GM21390 (cell line): ENCODE measurements at regions not wholly inside any gene's neighbourhood (a gene's known extent, or its start where the extent isn't known, plus 50 kb on each side); places are given as distances from the start of the nearest gene placed in this dataset.

ENCODE experiments used
- ATAC-seq: cut with Tn5 transposase; IDR thresholded peaks from one replicate; pipeline ENCODE4 v1.9.1; 2021; ENCODE audit not compliant: unreplicated experiment

DNA sequence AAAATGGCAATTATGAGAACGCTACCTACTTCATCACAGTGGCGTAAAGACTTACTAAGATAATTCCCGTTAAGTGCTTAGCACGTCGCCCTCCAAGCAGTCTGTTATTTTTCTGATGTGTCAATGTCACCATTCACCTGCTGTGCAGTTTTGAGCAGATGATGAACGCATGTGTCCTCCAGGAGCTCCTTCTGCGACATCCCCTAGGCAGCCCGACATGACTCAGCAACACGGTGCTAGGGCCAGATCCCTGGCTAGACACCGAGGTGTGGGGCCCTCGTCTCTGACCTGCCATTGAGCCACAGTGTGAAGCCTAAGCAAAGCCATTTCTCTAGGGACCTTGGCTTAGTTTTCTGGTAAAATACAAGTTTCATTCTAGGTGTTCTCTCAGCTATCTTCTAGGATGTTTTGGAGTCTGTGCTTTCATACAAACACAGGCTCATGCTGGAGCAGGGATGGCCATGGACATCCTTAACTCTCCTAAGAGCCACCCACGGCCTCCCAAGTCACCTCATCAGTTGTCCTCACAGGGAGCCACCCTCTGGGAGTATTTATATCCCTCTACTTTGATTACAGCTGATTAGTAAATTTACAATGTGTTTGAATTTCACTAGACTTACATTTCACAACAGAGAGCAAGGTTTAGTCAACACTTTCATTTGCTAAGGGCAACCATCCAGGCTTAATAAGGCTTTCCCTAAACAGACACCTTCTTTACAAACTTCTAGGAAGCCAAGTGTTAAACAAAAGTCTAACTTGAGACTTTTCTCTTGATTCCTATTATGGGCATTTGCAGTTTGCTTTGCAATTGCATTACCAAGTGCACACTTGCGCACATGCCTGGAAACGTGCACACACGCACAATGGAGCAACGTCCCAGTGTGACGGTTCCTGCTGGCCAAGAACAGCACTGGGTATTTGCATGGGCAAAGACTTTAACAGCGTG lies 376.8 kb upstream of the ID2 start:
- no peak for ATAC-seq

DNA sequence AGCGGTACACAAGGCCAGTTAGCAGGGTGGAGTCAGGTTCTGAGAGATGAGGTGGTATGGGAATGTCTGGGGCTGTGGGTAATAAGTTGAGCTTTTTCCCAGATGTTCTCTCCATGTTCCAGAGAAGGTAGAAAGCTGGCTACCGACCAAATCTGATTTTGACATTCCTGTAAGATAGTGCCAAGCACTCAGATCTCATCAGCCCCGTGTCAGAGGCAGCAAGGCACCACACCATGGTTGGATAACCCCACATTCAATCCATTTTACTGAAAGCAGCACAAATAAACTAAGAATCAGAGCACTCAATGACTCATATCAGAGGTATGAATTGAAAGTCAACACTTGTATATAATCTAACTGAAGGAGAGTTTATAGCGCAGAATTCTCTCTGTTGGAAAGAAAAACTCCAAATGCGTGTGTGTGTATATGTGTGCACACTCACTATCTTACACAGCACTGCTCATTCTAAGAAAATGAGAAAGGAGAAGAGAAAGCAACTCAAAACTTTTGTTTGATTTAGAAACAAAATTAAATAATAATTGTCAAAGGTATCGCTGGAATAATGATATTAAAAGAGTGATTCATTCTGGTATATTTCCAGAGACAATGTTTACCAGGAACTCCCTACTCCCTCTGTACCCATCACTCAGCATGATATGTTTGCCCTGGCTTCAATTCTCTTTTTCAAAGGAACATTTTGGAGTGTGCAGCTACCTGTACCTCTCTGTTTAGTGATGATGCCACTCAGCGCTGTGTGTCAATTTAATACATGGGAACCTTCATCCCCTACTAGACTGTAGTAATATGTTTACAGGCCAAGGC lies 375.1 kb upstream of the ID2 start:
- no peak for ATAC-seq

DNA sequence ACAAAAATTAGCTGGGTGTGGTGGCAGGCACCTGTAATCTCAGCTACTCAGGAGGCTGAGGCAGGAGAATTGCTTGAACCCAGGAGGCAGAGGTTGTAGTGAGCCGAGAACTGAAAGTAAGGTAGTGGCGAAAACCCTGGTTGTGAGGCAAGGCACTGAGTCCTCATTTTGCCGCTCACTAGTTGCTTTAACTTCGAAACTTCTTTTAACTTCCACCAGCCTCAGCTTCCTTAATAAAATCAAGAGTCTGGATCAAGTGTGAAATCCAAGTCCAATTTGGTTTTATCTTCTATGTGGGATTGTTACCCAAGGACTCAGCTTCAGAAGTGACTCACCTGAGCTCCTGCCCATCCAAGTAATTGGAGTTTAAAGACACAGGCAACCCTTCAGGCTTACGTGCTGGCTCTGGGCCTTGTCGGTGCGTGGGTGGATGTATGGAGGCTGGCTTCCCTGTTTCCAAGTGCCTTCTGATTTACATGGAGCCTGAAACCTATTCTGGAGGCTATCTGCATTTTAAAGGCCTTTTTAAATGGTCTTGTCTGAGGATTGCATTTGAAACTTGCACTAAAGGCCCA lies 374.2 kb upstream of the ID2 start:
- no peak for ATAC-seq

DNA sequence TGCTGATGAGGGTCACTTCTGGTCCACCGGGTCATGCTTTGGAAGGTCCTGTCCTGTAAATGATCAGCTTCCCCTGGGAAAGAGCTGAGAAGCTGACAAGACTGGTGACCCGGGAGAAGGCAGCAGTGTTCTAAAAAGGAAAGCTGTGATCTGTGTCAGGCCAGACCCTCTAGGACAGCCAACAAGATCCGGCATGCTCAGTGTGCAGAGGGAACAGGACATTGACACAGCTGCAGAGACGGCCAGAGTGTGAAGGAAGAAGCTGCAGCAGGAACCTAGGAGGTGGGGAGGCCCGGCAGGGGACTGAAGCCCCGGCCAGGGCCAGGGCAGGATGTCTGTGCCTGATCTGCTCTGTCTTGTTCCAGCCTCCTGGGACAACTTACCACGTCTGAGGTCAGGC lies 372.7 kb upstream of the ID2 start:
- ATAC-seq, result no peak

DNA sequence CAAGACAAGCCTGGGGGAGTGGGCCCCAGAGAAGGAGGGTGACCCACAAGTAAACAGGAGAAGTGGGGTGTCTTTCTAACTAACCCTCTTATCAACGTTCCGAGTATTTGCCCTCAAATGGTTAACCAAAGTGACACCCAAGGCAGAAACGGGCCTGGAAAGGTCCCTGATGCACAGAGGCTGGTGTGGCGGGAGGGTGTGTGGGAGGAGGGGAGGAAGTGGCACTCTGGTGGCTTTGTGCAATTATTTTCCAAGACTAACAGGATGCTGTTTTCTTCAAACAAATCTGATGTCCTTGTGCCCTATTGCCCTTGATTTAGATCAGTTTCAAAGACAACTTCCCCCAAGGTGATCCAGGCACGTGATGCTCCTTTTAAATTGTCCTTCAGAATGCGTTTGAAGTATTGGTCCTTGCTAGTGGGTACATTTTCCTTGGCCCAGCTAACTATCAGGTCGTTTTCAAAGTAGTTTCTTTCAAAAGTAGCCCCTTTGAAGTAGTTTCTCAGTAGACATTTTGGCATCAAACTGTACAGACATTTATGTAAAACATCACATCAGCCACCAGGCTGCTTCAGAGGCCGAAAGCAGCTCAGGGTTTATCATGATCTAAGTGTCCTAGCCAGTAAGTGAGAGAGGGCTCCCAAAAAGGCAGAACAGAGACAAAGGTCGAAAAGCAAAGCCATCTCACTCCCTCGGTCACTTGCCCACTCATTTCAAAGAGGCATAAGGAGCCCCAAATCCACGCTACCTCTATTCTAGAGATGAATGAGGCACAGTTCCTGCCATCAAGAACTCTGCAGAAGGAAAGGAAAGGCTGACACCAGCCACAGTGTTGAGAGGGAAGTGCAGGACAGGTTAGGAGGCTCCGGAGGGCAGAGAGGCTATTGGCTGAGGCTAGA lies 371.1 kb upstream of the ID2 start:
- ATAC-seq, result no peak

DNA sequence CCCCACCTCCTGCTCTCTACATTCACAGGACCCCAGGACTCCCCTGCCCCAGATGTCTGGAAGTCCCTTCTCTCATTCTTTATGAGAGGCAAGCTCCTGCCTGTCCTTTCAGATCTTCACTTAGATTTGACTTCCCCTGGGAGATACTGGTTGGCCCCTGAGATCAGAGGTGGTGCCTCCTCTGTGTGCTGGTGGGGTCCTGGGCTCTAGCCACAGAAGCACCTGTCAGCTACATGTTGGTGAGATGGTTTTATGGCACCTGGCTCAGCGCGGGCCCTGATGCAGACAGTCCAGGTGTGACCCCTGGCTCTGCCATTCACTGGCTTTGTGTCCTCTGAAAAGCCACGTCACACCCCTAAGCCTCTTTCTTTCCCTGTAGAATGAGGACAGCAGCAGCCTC lies 369.6 kb upstream of the ID2 start:
- ATAC-seq, result no peak

DNA sequence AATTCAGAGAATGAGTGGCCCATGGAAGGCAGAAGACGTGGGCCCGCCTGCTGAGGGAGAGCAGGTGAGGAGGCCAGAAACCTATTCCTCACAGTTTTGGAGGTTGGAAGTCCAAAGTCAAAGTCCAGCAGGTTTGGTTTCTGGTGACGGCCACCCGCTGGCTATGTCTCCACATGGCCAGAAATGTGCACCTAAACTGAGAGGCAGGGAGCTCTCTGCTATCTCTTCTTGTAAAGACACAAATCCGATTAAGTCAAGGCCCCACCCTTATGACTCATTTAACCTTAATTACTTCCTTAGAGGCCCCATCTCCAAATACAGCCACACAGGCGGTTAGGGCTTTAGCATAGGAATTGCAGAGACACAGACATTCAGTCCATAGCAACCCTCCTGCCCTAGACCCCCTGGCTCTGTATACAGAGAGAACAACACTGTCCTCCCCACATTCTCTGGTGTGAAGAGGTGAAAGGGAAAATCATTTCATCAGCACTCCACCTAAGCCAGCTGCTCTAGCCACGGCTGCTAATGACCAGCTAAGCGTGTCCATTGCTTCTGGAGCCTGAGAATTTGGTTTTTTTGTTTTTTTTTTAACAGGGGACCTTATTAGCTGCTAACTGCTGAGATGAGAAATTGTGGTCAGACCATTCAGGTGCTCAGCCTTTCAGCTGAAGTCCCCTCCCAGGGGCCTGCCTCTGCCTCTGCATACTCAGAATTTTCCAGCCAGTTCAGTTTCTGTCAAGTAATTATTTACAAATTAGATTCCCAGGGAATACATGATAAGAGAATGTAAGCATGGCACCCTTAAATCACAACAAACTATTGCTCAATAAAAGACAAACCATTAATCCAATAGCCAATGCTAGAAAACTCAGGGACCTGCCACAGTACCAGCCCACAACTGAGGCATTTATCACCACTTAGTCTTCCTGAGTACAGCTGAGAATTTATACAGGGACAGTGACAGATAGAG lies 368.7 kb upstream of the ID2 start:
- peak; percentile 83 for ATAC-seq

DNA sequence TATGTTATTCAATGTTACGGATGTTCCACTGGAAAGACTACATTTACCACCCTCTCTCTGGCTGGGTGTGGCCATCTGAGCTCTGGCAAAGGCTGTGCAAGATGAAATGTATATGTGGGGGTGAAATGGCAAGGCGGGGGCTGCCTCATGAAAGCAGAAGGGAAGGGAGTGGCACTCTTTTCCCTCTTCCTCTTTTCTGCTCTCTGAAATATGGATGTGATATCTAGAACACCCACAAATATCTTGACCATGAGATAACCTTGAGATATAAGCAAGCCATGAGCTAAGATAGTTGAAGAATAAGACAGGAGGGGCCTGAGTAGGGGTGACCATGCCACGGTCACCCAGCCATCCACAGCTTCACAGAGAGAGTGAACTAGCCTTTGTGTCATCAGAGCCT lies 367.8 kb upstream of the ID2 start:
- ATAC-seq, result no peak

DNA sequence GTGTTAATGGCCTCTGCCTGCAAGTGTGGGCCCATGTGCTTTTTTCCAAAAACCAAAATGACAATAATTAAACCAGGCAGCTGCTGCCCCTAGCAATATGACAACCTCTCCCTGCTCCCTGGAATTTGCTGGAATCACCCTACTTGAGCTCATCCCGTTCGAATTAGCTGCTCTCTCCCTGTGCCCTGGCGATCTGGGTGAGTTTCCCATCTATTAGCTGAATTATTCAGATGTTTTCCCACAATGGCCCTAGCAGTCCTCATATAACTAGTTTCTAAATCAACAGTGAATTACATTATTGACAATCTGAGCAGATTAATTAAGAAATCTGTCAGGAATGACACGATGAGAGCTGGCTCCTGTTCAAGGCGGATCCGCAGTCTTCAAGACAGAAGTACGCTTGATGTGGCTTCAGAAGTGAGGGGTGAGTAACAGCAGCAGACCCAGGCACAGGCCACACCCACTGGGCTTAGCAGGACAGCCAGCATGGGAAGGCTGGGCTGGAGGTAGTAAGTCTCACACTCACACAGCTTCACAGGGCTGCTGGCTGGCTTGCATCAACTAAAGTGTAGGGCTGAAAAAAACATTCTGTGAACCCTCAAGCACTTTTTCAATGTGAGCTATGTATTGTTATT lies 366.2 kb upstream of the ID2 start:
- no peak for ATAC-seq

DNA sequence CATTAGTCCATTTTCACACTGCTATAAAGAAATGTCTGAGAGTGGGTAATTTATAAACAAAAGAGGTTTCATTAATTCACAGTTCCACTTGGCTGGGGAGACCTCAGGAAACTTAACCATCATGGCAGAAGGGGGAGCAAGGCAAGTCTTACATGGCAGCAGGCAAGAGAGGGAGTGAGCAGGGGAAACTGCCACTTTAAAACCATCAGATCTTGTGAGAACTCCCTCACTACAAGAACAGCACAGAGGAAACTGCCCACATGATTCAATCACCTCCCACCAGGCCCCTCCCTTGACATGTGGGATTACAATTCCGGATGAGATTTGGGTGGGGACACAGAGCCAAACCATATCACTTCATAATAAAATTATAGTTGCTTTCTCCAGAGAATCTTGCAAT lies 365.5 kb upstream of the ID2 start:
- no peak for ATAC-seq

DNA sequence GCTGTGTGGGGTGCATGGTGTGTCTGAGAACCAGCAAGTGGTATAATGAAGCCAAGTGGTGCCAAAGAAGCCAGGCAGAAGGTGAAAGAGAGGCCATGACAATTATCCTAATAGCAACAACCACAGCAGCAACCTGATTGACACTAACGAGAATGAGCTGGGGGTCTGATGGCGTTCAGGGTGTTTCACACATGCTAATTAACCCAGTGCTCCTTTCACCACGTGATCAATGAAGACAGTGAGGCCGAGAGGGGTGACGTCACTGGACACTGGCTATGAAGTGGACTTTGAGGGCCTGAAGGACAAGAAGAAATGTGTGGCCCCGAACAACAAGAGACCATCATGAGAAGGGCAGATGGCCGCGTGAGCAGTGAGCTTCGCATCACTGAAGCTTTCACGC lies 364.4 kb upstream of the ID2 start:
- no peak for ATAC-seq

DNA sequence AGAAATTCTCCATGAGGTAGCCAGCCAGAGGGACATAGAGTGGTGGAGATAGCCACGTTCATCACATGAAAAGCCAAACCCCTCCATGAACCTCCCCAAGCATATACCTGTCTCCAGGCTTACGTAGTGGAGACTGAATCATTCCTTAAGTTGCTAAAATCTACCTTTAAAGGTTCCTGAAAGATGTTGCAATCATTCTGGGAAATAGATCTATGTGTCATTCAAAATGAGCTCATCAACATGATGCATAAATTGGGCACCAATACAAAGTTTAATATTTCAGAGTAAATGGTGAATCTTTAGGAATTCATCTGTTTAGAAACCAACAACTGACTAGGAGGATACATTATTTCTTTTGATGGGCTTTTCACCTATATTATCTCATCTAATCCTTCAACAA lies 362.6 kb upstream of the ID2 start:
- no peak for ATAC-seq

DNA sequence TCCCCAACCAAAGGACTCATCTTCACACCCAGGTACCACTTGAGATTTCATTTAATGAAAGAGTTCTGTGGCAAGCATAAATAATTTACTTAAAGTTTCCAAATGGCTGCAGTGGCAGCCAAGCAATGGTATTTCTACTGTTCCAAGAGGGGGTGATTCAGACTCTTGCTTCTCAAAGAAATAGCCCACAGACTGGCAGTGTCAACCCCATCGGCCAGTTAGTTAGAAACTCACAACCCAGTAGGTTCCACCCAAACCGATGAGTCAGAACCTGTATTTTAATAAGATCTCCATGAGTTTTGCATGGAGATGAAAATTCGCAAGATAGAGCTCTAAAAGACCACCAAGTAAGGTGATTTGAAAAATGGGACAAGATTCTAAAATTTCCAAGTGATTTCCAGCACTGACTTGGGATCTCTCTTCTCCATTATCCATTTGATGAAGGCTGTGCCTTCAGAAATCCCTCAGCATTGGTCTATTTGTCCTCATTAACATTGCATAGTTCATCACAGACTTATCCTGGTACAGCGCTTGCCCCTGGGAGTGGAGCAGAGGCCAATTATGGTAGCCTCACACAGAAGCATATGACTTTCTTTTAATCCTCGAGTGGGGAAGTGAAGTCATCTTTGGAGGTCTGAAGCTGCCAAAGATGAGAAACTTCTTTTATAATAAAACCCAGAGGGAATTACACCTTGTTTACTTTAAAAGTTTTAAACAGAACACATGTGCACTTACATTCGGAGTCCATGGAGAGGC lies 361.4 kb upstream of the ID2 start:
- no peak for ATAC-seq

DNA sequence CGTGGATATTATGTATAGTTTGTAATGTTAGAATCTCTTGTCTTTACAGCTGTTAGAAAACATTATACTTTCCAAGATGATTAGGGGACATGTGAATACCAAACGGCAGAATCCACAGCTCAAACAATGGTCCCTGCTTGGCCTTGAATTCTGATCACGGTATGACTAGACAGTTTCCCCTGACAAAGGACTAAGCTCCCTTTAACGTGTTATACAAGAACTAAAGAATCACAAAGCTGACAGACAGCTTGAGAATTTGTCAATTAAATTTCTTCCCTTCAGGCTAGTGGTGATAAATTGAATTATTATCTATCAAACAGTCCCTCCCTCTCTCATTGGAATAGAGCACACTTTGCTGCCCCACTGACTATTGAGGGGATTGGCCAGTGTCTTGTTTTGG lies 359.2 kb upstream of the ID2 start:
- no peak for ATAC-seq

DNA sequence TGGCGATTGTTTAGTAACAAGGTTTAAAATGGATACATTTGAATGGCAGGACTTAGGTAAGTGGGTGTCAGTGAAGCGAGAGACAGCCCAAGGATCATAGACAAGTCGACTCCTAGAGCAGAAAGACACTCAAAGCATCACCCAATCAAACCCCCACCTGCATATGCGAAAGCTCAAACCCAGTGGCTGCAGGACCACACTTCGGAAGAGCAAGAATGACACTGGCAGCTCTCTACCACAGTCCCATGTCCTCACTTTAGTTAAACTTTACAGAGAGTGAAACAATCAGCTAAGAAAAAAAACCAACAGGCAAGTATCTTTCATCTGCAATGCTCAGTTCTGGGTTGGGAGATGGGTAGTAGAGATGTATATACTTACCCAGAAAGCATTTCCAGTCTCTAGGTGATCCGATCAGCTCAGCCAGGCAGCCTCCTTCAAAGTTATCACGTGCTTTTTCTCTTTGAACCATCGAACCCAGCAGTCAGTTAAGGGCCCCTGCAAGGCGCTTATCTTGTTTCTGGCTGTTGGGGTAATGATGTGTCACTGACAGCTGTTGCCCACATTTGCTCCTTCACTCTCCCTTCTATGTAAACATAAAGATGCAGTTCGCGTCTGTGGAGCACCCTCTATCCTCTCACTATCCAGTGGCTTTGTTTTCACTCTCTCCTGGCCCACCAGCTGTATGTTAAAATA lies 357.5 kb upstream of the ID2 start:
- no peak for ATAC-seq

DNA sequence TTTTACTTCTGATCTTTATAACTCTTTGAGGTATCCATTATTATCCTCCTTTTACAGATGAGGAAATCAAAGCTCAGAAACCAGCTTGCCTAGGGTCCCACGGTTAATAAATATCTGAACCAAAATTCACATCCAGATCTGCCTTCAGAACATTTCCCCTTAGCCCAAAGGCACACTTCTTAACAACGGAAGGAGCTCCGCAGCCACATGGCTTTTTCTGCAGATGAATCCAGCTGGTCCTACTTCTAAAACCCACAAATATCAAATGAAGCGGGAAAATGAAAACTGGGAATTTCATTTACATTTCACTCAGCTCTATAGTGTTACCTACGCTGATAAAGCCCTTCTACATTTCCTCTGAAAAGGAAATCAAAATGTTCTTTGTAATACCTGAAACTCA lies 357.0 kb upstream of the ID2 start:
- no peak for ATAC-seq

DNA sequence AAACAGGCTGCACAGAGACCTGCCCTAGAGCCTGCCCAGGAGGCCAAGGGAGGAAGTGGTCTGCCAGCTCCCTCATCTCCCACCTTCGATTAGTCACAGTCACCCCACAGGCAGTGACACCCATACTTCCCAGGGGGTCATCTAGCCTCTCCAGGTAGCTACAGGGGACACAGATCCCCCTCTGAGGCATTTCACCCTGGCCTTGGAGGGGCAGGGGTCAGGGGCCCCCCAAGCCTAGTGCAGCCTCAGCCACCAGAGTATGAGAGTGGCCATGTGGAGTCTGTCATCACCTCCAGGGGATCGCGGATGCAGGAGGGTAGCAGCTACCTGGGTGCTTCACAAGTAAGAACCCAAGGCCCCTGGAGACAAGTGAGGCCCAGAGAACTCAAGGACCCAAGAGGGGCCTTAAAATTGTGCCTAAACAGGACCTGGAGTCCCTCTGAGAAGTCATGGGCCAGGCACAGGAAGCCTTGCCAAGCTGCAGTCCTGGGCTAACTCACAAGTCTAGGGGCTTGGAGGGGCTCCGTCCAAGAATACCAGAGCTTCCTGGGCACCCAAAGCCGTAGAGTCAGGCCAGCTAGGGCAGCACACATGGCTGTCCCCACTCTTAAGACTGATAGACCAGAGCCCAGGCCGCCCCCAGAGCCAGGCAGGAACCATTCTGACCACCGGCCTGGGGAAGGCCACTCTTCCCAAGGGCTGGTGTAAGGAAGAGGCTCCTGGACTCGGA lies 354.3 kb upstream of the ID2 start:
- ATAC-seq, result no peak
